ENCODE measurements at regions not wholly inside any gene's neighbourhood (a gene's known extent, or its start where the extent isn't known, plus 50 kb on each side); places are given as distances from the start of the nearest gene placed in this dataset.

DNA sequence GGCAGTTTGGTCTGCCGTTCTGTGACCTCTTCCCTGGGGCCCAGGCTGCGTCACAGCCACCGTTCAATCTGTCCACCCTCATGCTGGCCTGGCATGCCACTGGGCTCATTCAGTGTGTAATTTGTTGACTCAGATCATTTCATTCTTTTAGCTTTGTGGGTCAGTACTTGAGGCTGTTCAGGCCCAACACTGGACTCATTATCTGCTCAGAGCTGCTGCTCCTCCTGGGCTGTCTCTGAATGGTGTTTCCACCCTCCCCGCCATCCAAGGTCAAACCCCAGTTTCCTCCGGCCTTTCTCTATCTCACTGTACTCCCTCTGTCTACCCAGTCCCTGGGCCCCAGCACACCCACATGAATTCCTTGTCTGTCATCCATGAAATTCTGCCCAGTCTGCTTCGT, 152.4 kb upstream of the NCK2 start:
- TF ChIP-seq, protein P1, sequence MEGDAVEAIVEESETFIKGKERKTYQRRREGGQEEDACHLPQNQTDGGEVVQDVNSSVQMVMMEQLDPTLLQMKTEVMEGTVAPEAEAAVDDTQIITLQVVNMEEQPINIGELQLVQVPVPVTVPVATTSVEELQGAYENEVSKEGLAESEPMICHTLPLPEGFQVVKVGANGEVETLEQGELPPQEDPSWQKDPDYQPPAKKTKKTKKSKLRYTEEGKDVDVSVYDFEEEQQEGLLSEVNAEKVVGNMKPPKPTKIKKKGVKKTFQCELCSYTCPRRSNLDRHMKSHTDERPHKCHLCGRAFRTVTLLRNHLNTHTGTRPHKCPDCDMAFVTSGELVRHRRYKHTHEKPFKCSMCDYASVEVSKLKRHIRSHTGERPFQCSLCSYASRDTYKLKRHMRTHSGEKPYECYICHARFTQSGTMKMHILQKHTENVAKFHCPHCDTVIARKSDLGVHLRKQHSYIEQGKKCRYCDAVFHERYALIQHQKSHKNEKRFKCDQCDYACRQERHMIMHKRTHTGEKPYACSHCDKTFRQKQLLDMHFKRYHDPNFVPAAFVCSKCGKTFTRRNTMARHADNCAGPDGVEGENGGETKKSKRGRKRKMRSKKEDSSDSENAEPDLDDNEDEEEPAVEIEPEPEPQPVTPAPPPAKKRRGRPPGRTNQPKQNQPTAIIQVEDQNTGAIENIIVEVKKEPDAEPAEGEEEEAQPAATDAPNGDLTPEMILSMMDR (IDR thresholded peaks at IDR 0.05) = no peak
- no peak for TF ChIP-seq EZH2phosphoT487 (IDR thresholded peaks at IDR 0.05)
